BJ (cell line): ENCODE measurements at regions not wholly inside any gene's neighbourhood (a gene's known extent, or its start where the extent isn't known, plus 50 kb on each side); places are given as distances from the start of the nearest gene placed in this dataset.

Experiments
- CTCF ChIA-PET: fragments of 350-600 bp; formaldehyde crosslinking; extraction: SDS; loops from one replicate; lab custom pipeline; 2021; ENCODE audit warnings: antibody characterized with exemption, inconsistent platforms; lab: Yijun Ruan, JAX
- POLR2A ChIA-PET: fragments of 300-600 bp; sonication (Branson Sonifier 250); formaldehyde crosslinking; extraction: SDS; loops from one replicate; lab custom pipeline; 2021; ENCODE audit warnings: antibody characterized with exemption; lab: Charles Lee
- DNase-seq: peaks from one replicate; pipeline ENCODE4 v3.0.0-alpha.2; 2011; ENCODE audit warnings: low read depth
- H3K27me3 ChIP-seq: 2 replicates; pipeline ENCODE4 v1.6.0; 2011; ENCODE audit warnings: low read length; ENCODE audit not compliant: control insufficient read depth, insufficient read depth
- H3K36me3 ChIP-seq: 2 replicates; pipeline ENCODE4 v1.5.1; 2011; ENCODE audit warnings: low read length; ENCODE audit not compliant: control insufficient read depth, insufficient read depth
- H3K4me3 ChIP-seq: 2 replicates; pipeline ENCODE4 v1.5.1; 2011; ENCODE audit warnings: low read depth, mild to moderate bottlenecking, control low read depth, low read length
- CTCF ChIP-seq: IDR thresholded peaks from 2 replicates; pipeline ENCODE4 v1.5.1; 2011; ENCODE audit warnings: low read depth, mild to moderate bottlenecking, control low read depth, inconsistent platforms, low read length, moderate library complexity; ENCODE audit not compliant: insufficient read depth

GRCh38 chr2:122216901-122217300 lies 461.4 kb downstream of the TSN start:
- no peak for TF ChIP-seq CTCF
- no peak for DNase-seq
- no peaks in the 10 kb centered on the region for H3K27me3 ChIP-seq
- no peak overlapping the region for H3K4me3 ChIP-seq
- H3K36me3 ChIP-seq = no peaks in the 10 kb centered on the region
- ChIA-PET CTCF (no interaction called here), POLR2A (no interaction called here)

GRCh38 chr2:122218596-122218995 lies 463.1 kb downstream of the TSN start:
- TF ChIP-seq CTCF = no peak
- no peaks in the 10 kb centered on the region for H3K27me3 ChIP-seq
- no peak for DNase-seq
- CTCF ChIA-PET = no interaction called here
- H3K4me3 ChIP-seq = no peak overlapping the region
- H3K36me3 ChIP-seq = no peaks in the 10 kb centered on the region
- POLR2A ChIA-PET = no interaction called here

- Histone ChIP-seq H3K27me3 (no peaks in the 10 kb centered on the region), H3K36me3 (no peaks in the 10 kb centered on the region), H3K4me3 (no peak overlapping the region)
- POLR2A ChIA-PET = no interaction called here
- CTCF ChIA-PET = no interaction called here
- no peak for TF ChIP-seq CTCF
- DNase-seq = no peak
Observed at GRCh38 chr2:122219504-122219903, 464.1 kb downstream of the TSN start.

- Histone ChIP-seq H3K36me3 (no peaks in the 10 kb centered on the region), H3K27me3 (no peaks in the 10 kb centered on the region), H3K4me3 (no peak overlapping the region)
- no peak for TF ChIP-seq CTCF
- CTCF ChIA-PET = no interaction called here
- POLR2A ChIA-PET = no interaction called here
- no peak for DNase-seq
Observed at GRCh38 chr2:122221665-122222064, 466.2 kb downstream of the TSN start.

GRCh38 chr2:122231296-122231695 lies 475.8 kb downstream of the TSN start:
- ChIA-PET POLR2A (no interaction called here), CTCF (no interaction called here)
- H3K36me3 ChIP-seq = no peaks in the 10 kb centered on the region
- no peak for DNase-seq
- no peak overlapping the region for H3K4me3 ChIP-seq
- TF ChIP-seq CTCF = no peak
- no peaks in the 10 kb centered on the region for H3K27me3 ChIP-seq
